ENCODE measurements at regions not wholly inside any gene's neighbourhood (a gene's known extent, or its start where the extent isn't known, plus 50 kb on each side); places are given as distances from the start of the nearest gene placed in this dataset.
"Not testable (repeated sequence)": the region's sequence is repeated elsewhere in the genome, so short reads cannot be mapped to it uniquely, and the experiment has no call there.

DNA sequence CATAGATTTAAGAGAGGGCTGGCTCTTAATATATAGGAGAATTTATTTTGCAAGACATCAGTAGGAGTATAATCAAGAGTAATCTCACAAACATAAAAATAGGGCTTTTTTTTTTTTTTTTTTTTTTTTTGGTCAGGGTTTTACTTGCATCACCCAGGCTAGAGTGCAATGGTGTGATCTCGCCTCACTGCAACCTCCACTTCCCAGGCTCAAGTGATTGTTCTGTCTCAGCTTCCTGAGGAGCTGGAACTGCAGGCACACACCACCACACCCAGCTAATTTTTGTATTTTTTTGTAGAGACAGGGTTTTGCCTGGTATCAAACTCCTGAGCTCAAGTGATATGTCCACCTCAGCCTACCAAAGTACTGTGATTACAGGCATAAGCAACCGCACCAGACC, 535.3 kb downstream of the CCSER2 start:
- Histone ChIP-seq H3K9ac (ENCODE audit: low read depth, low read length) (no peak overlapping the region), H3K27me3 (ENCODE audit: control insufficient read depth, insufficient read depth, low read length) (no peaks in the 10 kb centered on the region), H3K36me3 (ENCODE audit: insufficient read depth, low read length) (no peaks in the 10 kb centered on the region)

DNA sequence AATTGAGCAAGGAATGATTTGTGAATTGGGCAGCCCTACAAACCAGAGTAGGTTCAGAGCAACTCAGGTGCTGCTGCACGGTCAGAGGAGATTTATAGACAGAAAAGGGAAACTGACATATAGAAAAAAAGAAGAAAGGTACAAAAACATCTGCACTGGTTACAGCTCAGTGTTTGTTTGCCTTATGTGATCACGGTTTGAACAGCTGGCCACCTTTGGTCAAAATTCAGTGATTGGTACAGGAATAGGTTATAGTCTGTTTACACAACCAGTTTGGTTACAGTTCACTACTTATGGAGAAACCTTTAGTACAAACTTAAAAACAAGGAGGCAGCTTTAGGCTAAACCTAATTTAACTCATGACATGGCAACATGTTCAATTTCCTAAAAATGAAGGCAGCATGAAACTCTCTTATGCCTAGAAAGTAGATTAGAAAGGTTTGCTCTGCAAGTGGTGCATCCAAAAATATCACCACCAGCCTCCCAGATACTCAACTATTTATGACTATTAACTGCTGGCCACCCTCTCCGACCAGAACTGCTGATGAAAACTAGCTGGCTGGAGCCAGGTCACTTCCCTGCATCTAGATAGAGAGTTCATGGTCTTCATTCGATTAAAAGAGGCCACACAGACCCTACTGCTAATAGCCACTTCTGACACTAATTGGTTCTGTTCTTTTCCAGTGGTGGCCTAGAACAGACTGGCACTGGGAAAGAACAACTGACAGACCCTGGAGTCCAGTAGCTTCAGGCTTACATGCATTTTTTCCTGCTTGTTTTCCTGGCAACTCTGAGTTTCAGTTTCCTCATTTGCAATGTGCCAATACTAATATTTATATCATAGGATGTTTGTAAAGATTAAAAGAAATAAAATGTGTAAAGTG, 548.0 kb downstream of the CCSER2 start:
- no peak overlapping the region for H3K9ac ChIP-seq (ENCODE audit: low read depth, low read length)
- no peaks in the 10 kb centered on the region for H3K4me1 ChIP-seq (ENCODE audit: control insufficient read depth, insufficient read depth, low read length)
- no peak overlapping the region for H3K4me3 ChIP-seq (ENCODE audit: low read length)
- H3K9me3 ChIP-seq (replicated peaks; ENCODE audit: low read length) = no peaks in the 10 kb centered on the region
- H3K4me2 ChIP-seq (ENCODE audit: low read length) = no peak overlapping the region
- H3K36me3 ChIP-seq (ENCODE audit: insufficient read depth, low read length) = no peaks in the 10 kb centered on the region
- no peaks in the 10 kb centered on the region for H3K27me3 ChIP-seq (ENCODE audit: control insufficient read depth, insufficient read depth, low read length)

More for the DNA sequence above, 535.3 kb downstream of the CCSER2 start:
- Histone ChIP-seq H3K4me2 (ENCODE audit: low read length) (no peak overlapping the region), H3K4me3 (ENCODE audit: low read length) (no peak overlapping the region), H3K4me1 (ENCODE audit: control insufficient read depth, insufficient read depth, low read length) (no peaks in the 10 kb centered on the region), H3K9me3 (replicated peaks; ENCODE audit: low read length) (no peaks in the 10 kb centered on the region)

DNA sequence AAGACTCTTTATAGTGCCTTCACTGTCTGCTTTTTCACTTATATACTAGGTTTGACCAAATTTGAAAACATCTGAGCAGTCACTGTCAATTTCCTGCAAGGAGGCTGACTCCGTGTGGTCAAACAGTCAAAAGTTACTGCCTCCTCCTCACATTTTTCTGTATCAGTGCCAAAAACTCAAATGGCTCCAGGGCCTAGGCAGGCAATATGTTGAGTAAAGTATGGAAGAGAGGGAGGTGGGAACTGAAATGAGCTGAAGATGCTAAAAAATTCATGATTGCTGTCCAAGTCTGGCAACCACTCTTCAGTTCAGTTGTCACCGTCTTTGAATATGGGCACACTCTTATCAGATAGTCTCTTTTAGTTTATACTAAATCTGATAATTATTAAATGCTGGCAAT, 551.6 kb downstream of the CCSER2 start:
- Histone ChIP-seq H3K27me3 (ENCODE audit: control insufficient read depth, insufficient read depth, low read length) (no peaks in the 10 kb centered on the region), H3K4me1 (ENCODE audit: control insufficient read depth, insufficient read depth, low read length) (no peaks in the 10 kb centered on the region), H3K4me2 (ENCODE audit: low read length) (no peak overlapping the region), H3K4me3 (ENCODE audit: low read length) (no peak overlapping the region), H3K9me3 (replicated peaks; ENCODE audit: low read length) (no peaks in the 10 kb centered on the region), H3K9ac (ENCODE audit: low read depth, low read length) (no peak overlapping the region), H3K36me3 (ENCODE audit: insufficient read depth, low read length) (no peaks in the 10 kb centered on the region)

GRCh38 chr10:84881696-84882095, 553.3 kb downstream of the CCSER2 start:
- H3K9me3 ChIP-seq (replicated peaks; ENCODE audit: low read length); H3K27me3 ChIP-seq (ENCODE audit: control insufficient read depth, insufficient read depth, low read length); H3K4me3 ChIP-seq (ENCODE audit: low read length); H3K4me1 ChIP-seq (ENCODE audit: control insufficient read depth, insufficient read depth, low read length); H3K36me3 ChIP-seq (ENCODE audit: insufficient read depth, low read length); H3K9ac ChIP-seq (ENCODE audit: low read depth, low read length); H3K4me2 ChIP-seq (ENCODE audit: low read length): not testable (repeated sequence)

GRCh38 chr10:84890706-84891105, 562.3 kb downstream of the CCSER2 start:
- no peak overlapping the region for H3K4me2 ChIP-seq (ENCODE audit: low read length)
- no peaks in the 10 kb centered on the region for H3K27me3 ChIP-seq (ENCODE audit: control insufficient read depth, insufficient read depth, low read length)

DNA sequence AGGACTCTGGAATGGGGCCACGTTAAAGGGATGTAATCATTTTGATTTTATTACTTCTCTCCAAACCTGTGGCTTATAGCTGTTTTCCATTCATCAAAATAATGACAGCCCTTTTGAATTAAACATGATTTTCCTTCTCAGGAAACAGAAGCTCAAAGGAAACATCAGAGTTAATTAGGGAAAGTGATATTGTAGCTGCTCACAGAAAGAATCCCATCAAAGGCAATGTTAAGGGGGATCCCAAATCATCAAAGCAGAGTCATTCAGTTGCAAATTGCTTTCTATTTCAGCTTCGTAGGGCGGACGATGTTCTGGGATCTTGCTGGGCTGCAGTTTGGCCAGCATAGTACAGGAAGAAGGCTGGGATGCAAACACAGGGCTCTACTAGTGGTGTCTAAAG, 563.2 kb downstream of the CCSER2 start:
- Histone ChIP-seq H3K4me2 (ENCODE audit: low read length) (no peak overlapping the region), H3K27me3 (ENCODE audit: control insufficient read depth, insufficient read depth, low read length) (no peaks in the 10 kb centered on the region), H3K4me3 (ENCODE audit: low read length) (no peak overlapping the region), H3K36me3 (ENCODE audit: insufficient read depth, low read length) (no peaks in the 10 kb centered on the region), H3K9me3 (replicated peaks; ENCODE audit: low read length) (no peaks in the 10 kb centered on the region), H3K4me1 (ENCODE audit: control insufficient read depth, insufficient read depth, low read length) (no peaks in the 10 kb centered on the region), H3K9ac (ENCODE audit: low read depth, low read length) (no peak overlapping the region)

More at GRCh38 chr10:84890706-84891105, 562.3 kb downstream of the CCSER2 start:
- Histone ChIP-seq H3K9ac (ENCODE audit: low read depth, low read length) (no peak overlapping the region), H3K9me3 (replicated peaks; ENCODE audit: low read length) (no peaks in the 10 kb centered on the region), H3K4me3 (ENCODE audit: low read length) (no peak overlapping the region), H3K4me1 (ENCODE audit: control insufficient read depth, insufficient read depth, low read length) (no peaks in the 10 kb centered on the region), H3K36me3 (ENCODE audit: insufficient read depth, low read length) (no peaks in the 10 kb centered on the region)

- Histone ChIP-seq H3K27me3 (ENCODE audit: control insufficient read depth, insufficient read depth, low read length) (no peaks in the 10 kb centered on the region), H3K4me2 (ENCODE audit: low read length) (no peak overlapping the region), H3K4me3 (ENCODE audit: low read length) (no peak overlapping the region), H3K9ac (ENCODE audit: low read depth, low read length) (no peak overlapping the region), H3K9me3 (replicated peaks; ENCODE audit: low read length) (no peaks in the 10 kb centered on the region), H3K4me1 (ENCODE audit: control insufficient read depth, insufficient read depth, low read length) (no peaks in the 10 kb centered on the region), H3K36me3 (ENCODE audit: insufficient read depth, low read length) (no peaks in the 10 kb centered on the region)
These were observed 567.2 kb downstream of the CCSER2 start for GRCh38 chr10:84895541-84895940.

- no peaks in the 10 kb centered on the region for H3K4me1 ChIP-seq (ENCODE audit: control insufficient read depth, insufficient read depth, low read length)
- H3K9ac ChIP-seq (ENCODE audit: low read depth, low read length) = no peak overlapping the region
- H3K4me2 ChIP-seq (ENCODE audit: low read length) = no peak overlapping the region
- H3K27me3 ChIP-seq (ENCODE audit: control insufficient read depth, insufficient read depth, low read length) = no peaks in the 10 kb centered on the region
- H3K4me3 ChIP-seq (ENCODE audit: low read length) = no peak overlapping the region
- H3K36me3 ChIP-seq (ENCODE audit: insufficient read depth, low read length) = no peaks in the 10 kb centered on the region
- no peaks in the 10 kb centered on the region for H3K9me3 ChIP-seq (replicated peaks; ENCODE audit: low read length)
These were observed 568.5 kb downstream of the CCSER2 start for GRCh38 chr10:84896909-84897308.

GRCh38 chr10:84899268-84899667, 570.9 kb downstream of the CCSER2 start:
- Histone ChIP-seq H3K27me3 (ENCODE audit: control insufficient read depth, insufficient read depth, low read length) (no peaks in the 10 kb centered on the region), H3K4me2 (ENCODE audit: low read length) (no peak overlapping the region), H3K4me1 (ENCODE audit: control insufficient read depth, insufficient read depth, low read length) (no peaks in the 10 kb centered on the region), H3K4me3 (ENCODE audit: low read length) (no peak overlapping the region), H3K9me3 (replicated peaks; ENCODE audit: low read length) (peaks cover 4% of the 10 kb centered on the region), H3K9ac (ENCODE audit: low read depth, low read length) (no peak overlapping the region), H3K36me3 (ENCODE audit: insufficient read depth, low read length) (no peaks in the 10 kb centered on the region)

- Histone ChIP-seq H3K27me3 (ENCODE audit: control insufficient read depth, insufficient read depth, low read length) (no peaks in the 10 kb centered on the region), H3K9me3 (replicated peaks; ENCODE audit: low read length) (peaks cover 4% of the 10 kb centered on the region), H3K4me3 (ENCODE audit: low read length) (no peak overlapping the region), H3K4me1 (ENCODE audit: control insufficient read depth, insufficient read depth, low read length) (no peaks in the 10 kb centered on the region), H3K4me2 (ENCODE audit: low read length) (no peak overlapping the region), H3K9ac (ENCODE audit: low read depth, low read length) (no peak overlapping the region), H3K36me3 (ENCODE audit: insufficient read depth, low read length) (no peaks in the 10 kb centered on the region)
These were observed 571.8 kb downstream of the CCSER2 start for GRCh38 chr10:84900141-84900540.

DNA sequence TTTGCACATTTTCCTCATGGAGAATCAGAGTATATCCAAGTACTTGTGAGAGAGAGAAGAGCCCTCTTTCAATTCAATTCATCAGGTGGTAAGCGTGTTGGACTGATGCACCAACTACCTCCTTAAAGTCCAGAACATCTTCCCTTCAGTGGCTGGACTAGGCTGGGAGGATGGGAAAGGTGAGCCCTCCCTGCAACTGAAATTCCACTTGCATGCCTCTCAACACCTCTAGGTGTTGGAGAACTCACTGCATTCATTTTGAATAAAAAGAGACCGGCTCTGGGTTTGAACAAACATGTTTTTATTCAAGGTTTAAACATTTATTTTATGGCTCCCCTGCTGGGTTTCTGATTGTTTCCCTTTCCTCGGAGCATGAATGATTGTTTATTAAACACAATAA, 573.5 kb downstream of the CCSER2 start:
- Histone ChIP-seq H3K4me1 (ENCODE audit: control insufficient read depth, insufficient read depth, low read length) (no peaks in the 10 kb centered on the region), H3K9ac (ENCODE audit: low read depth, low read length) (no peak overlapping the region), H3K27me3 (ENCODE audit: control insufficient read depth, insufficient read depth, low read length) (no peaks in the 10 kb centered on the region), H3K9me3 (replicated peaks; ENCODE audit: low read length) (peaks cover 4% of the 10 kb centered on the region), H3K4me2 (ENCODE audit: low read length) (no peak overlapping the region), H3K4me3 (ENCODE audit: low read length) (no peak overlapping the region), H3K36me3 (ENCODE audit: insufficient read depth, low read length) (no peaks in the 10 kb centered on the region)

- no peak overlapping the region for H3K4me2 ChIP-seq (ENCODE audit: low read length)
- H3K4me1 ChIP-seq (ENCODE audit: control insufficient read depth, insufficient read depth, low read length) = no peaks in the 10 kb centered on the region
- H3K9ac ChIP-seq (ENCODE audit: low read depth, low read length) = no peak overlapping the region
- peaks cover 4% of the 10 kb centered on the region for H3K9me3 ChIP-seq (replicated peaks; ENCODE audit: low read length)
- no peak overlapping the region for H3K4me3 ChIP-seq (ENCODE audit: low read length)
- no peaks in the 10 kb centered on the region for H3K36me3 ChIP-seq (ENCODE audit: insufficient read depth, low read length)
- no peaks in the 10 kb centered on the region for H3K27me3 ChIP-seq (ENCODE audit: control insufficient read depth, insufficient read depth, low read length)
These were observed 574.2 kb downstream of the CCSER2 start for GRCh38 chr10:84902553-84902952.
